Smooth muscle cell (in vitro differentiated cells): ENCODE measurements at regions not wholly inside any gene's neighbourhood (a gene's known extent, or its start where the extent isn't known, plus 50 kb on each side); places are given as distances from the start of the nearest gene placed in this dataset.
"Not testable (repeated sequence)": the region's sequence is repeated elsewhere in the genome, so short reads cannot be mapped to it uniquely, and the experiment has no call there.

Experiments used
- DNase-seq: peaks from one replicate; lab custom pipeline; 2025; ENCODE audit not compliant: unreplicated experiment; lab: John Stamatoyannopoulos, UW
- H2AFZ ChIP-seq: fragments of 200-600 bp; sonication (generic); 2 replicates; pipeline ENCODE4 v1.6.0; 2016; ENCODE audit warnings: antibody characterized with exemption, low read depth, mild to moderate bottlenecking
- H3F3A ChIP-seq: fragments of 200-600 bp; sonication (generic); 2 replicates; pipeline ENCODE4 v1.6.0; 2017; ENCODE audit warnings: antibody characterized with exemption, low read depth
- H3K27ac ChIP-seq: fragments of 200-600 bp; sonication (generic); 2 replicates; pipeline ENCODE4 v1.5.1; 2016; ENCODE audit warnings: low read depth, mild to moderate bottlenecking
- H3K27me3 ChIP-seq: fragments of 200-600 bp; sonication (generic); 2 replicates; pipeline ENCODE4 v1.6.1; 2016; ENCODE audit warnings: low read depth, mild to moderate bottlenecking
- H3K36me3 ChIP-seq: fragments of 200-600 bp; sonication (generic); 2 replicates; pipeline ENCODE4 v1.5.1; 2016; ENCODE audit warnings: low read depth
- H3K4me1 ChIP-seq: fragments of 200-600 bp; sonication (generic); 2 replicates; pipeline ENCODE4 v1.5.1; 2016; ENCODE audit warnings: low read depth
- H3K4me2 ChIP-seq: fragments of 200-600 bp; sonication (generic); 2 replicates; pipeline ENCODE4 v1.6.0; 2016; ENCODE audit warnings: mild to moderate bottlenecking
- H3K4me3 ChIP-seq: fragments of 200-600 bp; sonication (generic); 2 replicates; pipeline ENCODE4 v1.5.1; 2016; ENCODE audit warnings: mild to moderate bottlenecking
- H3K79me2 ChIP-seq: fragments of 200-600 bp; sonication (generic); 2 replicates; pipeline ENCODE4 v1.6.0; 2016; ENCODE audit warnings: low read depth, mild to moderate bottlenecking
- H3K9ac ChIP-seq: fragments of 200-600 bp; sonication (generic); 2 replicates; pipeline ENCODE4 v1.6.0; 2016; ENCODE audit warnings: low read depth
- H3K9me3 ChIP-seq: fragments of 200-600 bp; sonication (generic); replicated peaks from 2 replicates; pipeline ENCODE4 v1.5.1; 2016; ENCODE audit warnings: low read depth
- H4K20me1 ChIP-seq: fragments of 200-600 bp; sonication (generic); 2 replicates; pipeline ENCODE4 v1.6.0; 2016; ENCODE audit warnings: low read depth
- CTCF ChIP-seq: fragments of 200-600 bp; sonication (generic); IDR thresholded peaks from 2 replicates; pipeline ENCODE4 v1.5.1; 2017; ENCODE audit warnings: borderline replicate concordance, mild to moderate bottlenecking, antibody characterized with exemption; ENCODE audit not compliant: insufficient read depth, poor library complexity, severe bottlenecking
- WGBS: methylation state at CpG from one replicate; pipeline ENCODE4 v1.1.7; 2016; ENCODE audit warnings: low lambda C conversion rate; 5-methylcytosine and 5-hydroxymethylcytosine counted together

- Histone ChIP-seq H3K79me2 (no peaks in the 10 kb centered on the region), H2AFZ (no peak overlapping the region), H4K20me1 (no peaks in the 10 kb centered on the region), H3K4me2 (no peak overlapping the region), H3F3A (no peaks in the 10 kb centered on the region), H3K4me1 (no peaks in the 10 kb centered on the region), H3K27me3 (no peaks in the 10 kb centered on the region), H3K4me3 (no peak overlapping the region), H3K9ac (no peak overlapping the region), H3K9me3 (no peaks in the 10 kb centered on the region), H3K36me3 (no peaks in the 10 kb centered on the region), H3K27ac (no peak overlapping the region)
- DNase-seq, result no peak
- no peak for TF ChIP-seq CTCF
- 80% methylated on average over 4 of the region's 4 CpGs for WGBS
Measured at GRCh38 chr10:126759531-126759930, 89.0 kb upstream of the C10orf90 start.

GRCh38 chr10:126766646-126767045, 96.2 kb upstream of the C10orf90 start:
- H3K4me1 ChIP-seq, H2AFZ ChIP-seq, H3K9me3 ChIP-seq, DNase-seq, H3K27ac ChIP-seq, H3F3A ChIP-seq, H3K27me3 ChIP-seq, H3K36me3 ChIP-seq, H3K9ac ChIP-seq, H3K4me2 ChIP-seq, H3K4me3 ChIP-seq, H3K79me2 ChIP-seq, H4K20me1 ChIP-seq: not testable (repeated sequence)
- whole genome bisulfite sequencing, result 50% methylated on average over 6 of the region's 6 CpGs

- no peaks in the 10 kb centered on the region for H3K27me3 ChIP-seq
- H2AFZ ChIP-seq, result no peak overlapping the region
- WGBS, result 68% methylated on average over 2 of the region's 2 CpGs
- no peak overlapping the region for H3K27ac ChIP-seq
- H3K9ac ChIP-seq, result no peak overlapping the region
- H3K4me3 ChIP-seq, result no peak overlapping the region
- no peak for DNase-seq
- no peak for TF ChIP-seq CTCF
- no peak overlapping the region for H3K4me2 ChIP-seq
- no peaks in the 10 kb centered on the region for H3K4me1 ChIP-seq
- no peaks in the 10 kb centered on the region for H4K20me1 ChIP-seq
- H3K9me3 ChIP-seq, result no peaks in the 10 kb centered on the region
- no peaks in the 10 kb centered on the region for H3K36me3 ChIP-seq
- H3F3A ChIP-seq, result no peaks in the 10 kb centered on the region
- H3K79me2 ChIP-seq, result no peaks in the 10 kb centered on the region
Measured at GRCh38 chr10:126770809-126771208, 100.3 kb upstream of the C10orf90 start.

- no peak for TF ChIP-seq CTCF
- WGBS, result 8% methylated on average over 1 of the region's 1 CpG
Measured at GRCh38 chr10:126776168-126776567, 105.7 kb upstream of the C10orf90 start.

More at GRCh38 chr10:126776168-126776567, 105.7 kb upstream of the C10orf90 start:
- Histone ChIP-seq H3K9me3 (no peaks in the 10 kb centered on the region), H2AFZ (peak overlapping the region; percentile 14), H3K36me3 (no peaks in the 10 kb centered on the region), H3K9ac (no peak overlapping the region), H3F3A (no peaks in the 10 kb centered on the region), H3K4me2 (no peak overlapping the region), H3K4me1 (peaks cover 8% of the 10 kb centered on the region), H3K79me2 (no peaks in the 10 kb centered on the region), H3K27me3 (no peaks in the 10 kb centered on the region), H4K20me1 (no peaks in the 10 kb centered on the region), H3K4me3 (no peak overlapping the region), H3K27ac (no peak overlapping the region)
- DNase-seq, result no peak
